HEK293 (cell line): ENCODE measurements at regions not wholly inside any gene's neighbourhood (a gene's known extent, or its start where the extent isn't known, plus 50 kb on each side); places are given as distances from the start of the nearest gene placed in this dataset.
"Not testable (repeated sequence)": the region's sequence is repeated elsewhere in the genome, so short reads cannot be mapped to it uniquely, and the experiment has no call there.

Experiments
- CTCF ChIA-PET: fragments of 350-600 bp; formaldehyde crosslinking; extraction: SDS; loops from one replicate; lab custom pipeline; 2021; ENCODE audit warnings: antibody characterized with exemption; lab: Yijun Ruan, JAX
- POLR2A ChIA-PET: fragments of 300-600 bp; formaldehyde crosslinking; extraction: SDS; loops from one replicate; lab custom pipeline; 2020; ENCODE audit warnings: antibody characterized with exemption, inconsistent platforms; lab: Yijun Ruan, JAX
- H3K27ac ChIP-seq: fragments of 200-500 bp; sonication (Bioruptor generic); 2 replicates; pipeline ENCODE4 v1.5.1; 2014; ENCODE audit warnings: low read depth, low read length, control low read depth, inconsistent platforms; ENCODE audit errors: extremely low read depth
- H3K36me3 ChIP-seq, 2 experiments: fragments of 200-500 bp in 1 of 2; sonication (Bioruptor generic) in 1 of 2; 1 replicate in 1 of 2; 2 replicates in 1 of 2; pipeline ENCODE4 v1.5.1; 2014 to 2017; ENCODE audit warnings: inconsistent platforms in 2 of 2, low read length in 2 of 2; ENCODE audit not compliant: control insufficient read depth in 2 of 2, insufficient read depth in 1 of 2
- H3K4me1 ChIP-seq: fragments of 200-500 bp; sonication (Bioruptor generic); 2 replicates; pipeline ENCODE4 v1.5.1; 2014; ENCODE audit warnings: mild to moderate bottlenecking, low read length, inconsistent platforms; ENCODE audit not compliant: control insufficient read depth, insufficient read depth
- H3K4me3 ChIP-seq: 2 replicates; pipeline ENCODE4 v1.5.1; 2011; ENCODE audit warnings: low read depth, mild to moderate bottlenecking, control low read depth, low read length, moderate library complexity
- H3K9me3 ChIP-seq: fragments of 200-500 bp; sonication (Bioruptor generic); 2 replicates; pipeline ENCODE4 v1.5.1; 2014; ENCODE audit warnings: low read depth, low read length, inconsistent platforms; ENCODE audit not compliant: control insufficient read depth, insufficient read depth
- BCL11B ChIP-seq: fragments of 450-650 bp; formaldehyde crosslinking; IDR thresholded peaks from 2 replicates; pipeline ENCODE4 v1.5.1; 2016; ENCODE audit warnings: low read depth, missing biosample characterization, missing genetic modification characterization
- FEZF1 ChIP-seq: fragments of 450-650 bp; formaldehyde crosslinking; IDR thresholded peaks from 2 replicates; pipeline ENCODE4 v1.5.1; 2016; ENCODE audit warnings: missing biosample characterization, missing genetic modification characterization
- HOXC10 ChIP-seq: sonication (generic); formaldehyde crosslinking; IDR thresholded peaks from 2 replicates; pipeline ENCODE4 v1.8.1; 2023; ENCODE audit warnings: mild to moderate bottlenecking, missing genetic modification reagents
- MZF1 ChIP-seq: fragments of 450-650 bp; formaldehyde crosslinking; IDR thresholded peaks from 2 replicates; pipeline ENCODE4 v1.5.1; 2017; ENCODE audit warnings: missing biosample characterization, missing genetic modification characterization, borderline replicate concordance
- SETDB1 ChIP-seq: IDR thresholded peaks from one replicate; pipeline ENCODE4 v1.6.1; 2017; ENCODE audit warnings: mild to moderate bottlenecking, low read length, moderate library complexity, mixed read lengths; ENCODE audit not compliant: insufficient read length
- ZFHX2 ChIP-seq: fragments of 450-650 bp; formaldehyde crosslinking; conservative IDR thresholded peaks from 2 replicates; pipeline ENCODE4 v1.5.1; 2016; ENCODE audit warnings: missing biosample characterization, missing genetic modification characterization
- ZFP69B ChIP-seq: fragments of 450-650 bp; formaldehyde crosslinking; IDR thresholded peaks from 2 replicates; pipeline ENCODE4 v1.5.1; 2016; ENCODE audit warnings: missing biosample characterization, missing genetic modification characterization
- ZNF10 ChIP-seq: fragments of 450-650 bp; formaldehyde crosslinking; IDR thresholded peaks from 2 replicates; pipeline ENCODE4 v1.5.1; 2017; ENCODE audit warnings: missing biosample characterization, missing genetic modification characterization
- ZNF223 ChIP-seq: fragments of 450-650 bp; formaldehyde crosslinking; IDR thresholded peaks from 2 replicates; pipeline ENCODE4 v1.5.1; 2016; ENCODE audit warnings: missing biosample characterization, missing genetic modification characterization
- ZNF366 ChIP-seq: fragments of 450-650 bp; formaldehyde crosslinking; conservative IDR thresholded peaks from 2 replicates; pipeline ENCODE4 v1.5.1; 2016; ENCODE audit warnings: missing biosample characterization, missing genetic modification characterization
- ZNF514 ChIP-seq: fragments of 450-650 bp; formaldehyde crosslinking; IDR thresholded peaks from 2 replicates; pipeline ENCODE4 v1.5.1; 2016; ENCODE audit warnings: missing biosample characterization, missing genetic modification characterization
- ZNF837 ChIP-seq: fragments of 450-650 bp; formaldehyde crosslinking; IDR thresholded peaks from 2 replicates; pipeline ENCODE4 v1.5.1; 2016; ENCODE audit warnings: missing biosample characterization, missing genetic modification characterization
- TF ChIP-seq, protein P1 (sequence below): fragments of 450-650 bp; formaldehyde crosslinking; IDR thresholded peaks from 2 replicates; pipeline ENCODE4 v1.5.1; 2016; ENCODE audit warnings: missing biosample characterization, missing genetic modification characterization
- TF ChIP-seq, protein P2 (sequence below): fragments of 450-650 bp; formaldehyde crosslinking; IDR thresholded peaks from 2 replicates; pipeline ENCODE4 v1.5.1; 2016; ENCODE audit warnings: missing biosample characterization, missing genetic modification characterization, borderline replicate concordance
- TF ChIP-seq, protein P3 (sequence below): fragments of 450-650 bp; formaldehyde crosslinking; IDR thresholded peaks from 2 replicates; pipeline ENCODE4 v1.5.1; 2017; ENCODE audit warnings: missing biosample characterization, missing genetic modification characterization
- TF ChIP-seq, protein P4 (sequence below): fragments of 450-650 bp; formaldehyde crosslinking; IDR thresholded peaks from 2 replicates; pipeline ENCODE4 v1.5.1; 2016; ENCODE audit warnings: missing biosample characterization, missing genetic modification characterization
- TF ChIP-seq, protein P5 (sequence below): fragments of 450-650 bp; formaldehyde crosslinking; IDR thresholded peaks from 2 replicates; pipeline ENCODE4 v1.5.1; 2016; ENCODE audit warnings: missing biosample characterization, missing genetic modification characterization

DNA sequence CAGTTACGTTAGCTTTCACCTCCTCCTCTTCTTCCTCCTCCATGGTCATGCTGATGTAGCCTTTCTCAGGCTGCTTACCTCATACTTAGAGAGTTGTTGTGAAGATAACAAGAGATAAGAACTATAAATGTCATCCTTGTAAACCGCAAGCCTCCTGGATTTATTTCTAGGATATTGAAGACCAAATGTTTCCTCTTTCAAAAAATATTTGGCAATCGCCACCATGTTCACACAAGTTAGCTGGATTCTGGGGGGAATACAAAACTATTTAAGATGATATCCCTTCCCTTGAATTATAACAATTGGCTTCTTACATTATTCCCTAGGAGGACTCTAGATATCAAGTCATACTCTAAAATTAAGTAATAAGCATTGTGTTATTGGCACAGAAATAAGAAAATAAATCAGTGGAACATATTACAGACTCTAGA lies 99.8 kb upstream of the PLEKHG1 start (continued):
- TF ChIP-seq, protein P1, sequence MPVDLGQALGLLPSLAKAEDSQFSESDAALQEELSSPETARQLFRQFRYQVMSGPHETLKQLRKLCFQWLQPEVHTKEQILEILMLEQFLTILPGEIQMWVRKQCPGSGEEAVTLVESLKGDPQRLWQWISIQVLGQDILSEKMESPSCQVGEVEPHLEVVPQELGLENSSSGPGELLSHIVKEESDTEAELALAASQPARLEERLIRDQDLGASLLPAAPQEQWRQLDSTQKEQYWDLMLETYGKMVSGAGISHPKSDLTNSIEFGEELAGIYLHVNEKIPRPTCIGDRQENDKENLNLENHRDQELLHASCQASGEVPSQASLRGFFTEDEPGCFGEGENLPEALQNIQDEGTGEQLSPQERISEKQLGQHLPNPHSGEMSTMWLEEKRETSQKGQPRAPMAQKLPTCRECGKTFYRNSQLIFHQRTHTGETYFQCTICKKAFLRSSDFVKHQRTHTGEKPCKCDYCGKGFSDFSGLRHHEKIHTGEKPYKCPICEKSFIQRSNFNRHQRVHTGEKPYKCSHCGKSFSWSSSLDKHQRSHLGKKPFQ (tag by site-specific recombination): no peak
- TF ChIP-seq, protein P2, sequence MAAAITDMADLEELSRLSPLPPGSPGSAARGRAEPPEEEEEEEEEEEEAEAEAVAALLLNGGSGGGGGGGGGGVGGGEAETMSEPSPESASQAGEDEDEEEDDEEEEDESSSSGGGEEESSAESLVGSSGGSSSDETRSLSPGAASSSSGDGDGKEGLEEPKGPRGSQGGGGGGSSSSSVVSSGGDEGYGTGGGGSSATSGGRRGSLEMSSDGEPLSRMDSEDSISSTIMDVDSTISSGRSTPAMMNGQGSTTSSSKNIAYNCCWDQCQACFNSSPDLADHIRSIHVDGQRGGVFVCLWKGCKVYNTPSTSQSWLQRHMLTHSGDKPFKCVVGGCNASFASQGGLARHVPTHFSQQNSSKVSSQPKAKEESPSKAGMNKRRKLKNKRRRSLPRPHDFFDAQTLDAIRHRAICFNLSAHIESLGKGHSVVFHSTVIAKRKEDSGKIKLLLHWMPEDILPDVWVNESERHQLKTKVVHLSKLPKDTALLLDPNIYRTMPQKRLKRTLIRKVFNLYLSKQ (tag by site-specific recombination): no peak

DNA sequence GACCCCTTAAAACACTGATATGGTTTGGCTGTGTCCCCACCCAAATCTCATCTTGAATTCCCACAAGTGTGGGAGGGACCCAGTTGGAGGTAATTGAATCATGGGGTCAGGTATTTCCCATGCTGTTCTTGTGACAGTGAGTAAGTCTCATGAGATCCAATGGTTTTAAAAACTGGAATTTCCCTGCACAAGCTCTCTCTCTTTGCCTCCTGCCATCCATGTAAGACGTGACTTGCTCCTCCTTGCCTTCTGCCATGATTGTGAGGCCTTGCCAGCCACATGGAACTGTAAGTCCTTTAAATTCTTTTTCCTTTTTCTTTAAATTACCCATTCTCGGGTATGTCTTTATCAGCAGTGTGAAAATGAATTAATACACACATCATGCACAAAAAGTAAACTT lies 99.1 kb upstream of the PLEKHG1 start:
- H3K4me1 ChIP-seq, H3K27ac ChIP-seq, H3K9me3 ChIP-seq, POLR2A ChIA-PET, H3K4me3 ChIP-seq, H3K36me3 ChIP-seq: not testable (repeated sequence)
- TF ChIP-seq ZFHX2 (tag by site-specific recombination) (0 out of 2 replicates have a peak, but pooled peaks have one; percentile 6), SETDB1 (peak; percentile 90)
- CTCF ChIA-PET: interaction anchor here (1.7 kb wide), 1 partner anchor 82 kb away, joined by 5 read pairs; no protein-coding TSS in a partner anchor

DNA sequence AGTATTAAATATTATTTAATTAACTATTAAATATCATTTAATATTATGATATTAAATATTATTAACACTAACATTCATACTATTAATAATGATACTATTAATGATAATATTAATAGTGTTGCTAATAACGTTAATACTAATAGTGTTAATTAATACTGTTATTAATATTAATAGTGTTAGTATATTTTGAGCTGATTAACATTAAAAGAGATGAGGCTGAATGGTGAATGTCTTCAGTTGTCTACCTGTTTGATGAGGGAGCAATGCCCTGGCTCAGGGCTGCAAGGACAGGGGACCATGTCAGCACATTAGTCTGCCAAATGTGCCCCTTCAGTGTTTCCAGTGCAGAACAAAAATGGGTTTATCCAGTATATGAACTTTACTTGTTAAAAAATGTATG lies 96.6 kb upstream of the PLEKHG1 start:
- CTCF ChIA-PET: interaction anchor here (0.6 kb wide), 2 partner anchors 53 to 74 kb away, joined by 3 to 5 read pairs; no protein-coding TSS in a partner anchor
- Histone ChIP-seq H3K36me3 (no peaks in the 10 kb centered on the region), H3K9me3 (no peaks in the 10 kb centered on the region)
- TF ChIP-seq, protein P3, sequence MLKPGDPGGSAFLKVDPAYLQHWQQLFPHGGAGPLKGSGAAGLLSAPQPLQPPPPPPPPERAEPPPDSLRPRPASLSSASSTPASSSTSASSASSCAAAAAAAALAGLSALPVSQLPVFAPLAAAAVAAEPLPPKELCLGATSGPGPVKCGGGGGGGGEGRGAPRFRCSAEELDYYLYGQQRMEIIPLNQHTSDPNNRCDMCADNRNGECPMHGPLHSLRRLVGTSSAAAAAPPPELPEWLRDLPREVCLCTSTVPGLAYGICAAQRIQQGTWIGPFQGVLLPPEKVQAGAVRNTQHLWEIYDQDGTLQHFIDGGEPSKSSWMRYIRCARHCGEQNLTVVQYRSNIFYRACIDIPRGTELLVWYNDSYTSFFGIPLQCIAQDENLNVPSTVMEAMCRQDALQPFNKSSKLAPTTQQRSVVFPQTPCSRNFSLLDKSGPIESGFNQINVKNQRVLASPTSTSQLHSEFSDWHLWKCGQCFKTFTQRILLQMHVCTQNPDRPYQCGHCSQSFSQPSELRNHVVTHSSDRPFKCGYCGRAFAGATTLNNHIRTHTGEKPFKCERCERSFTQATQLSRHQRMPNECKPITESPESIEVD (tag by site-specific recombination): peak; percentile 21; the same call in 1 of the 2 replicates
- TF ChIP-seq FEZF1 (no peak), ZNF10 (tag by site-specific recombination) (no peak), BCL11B (tag by site-specific recombination) (peak; percentile 60; the same call in 1 of the 2 replicates), ZNF514 (no peak)
- TF ChIP-seq, protein P4, sequence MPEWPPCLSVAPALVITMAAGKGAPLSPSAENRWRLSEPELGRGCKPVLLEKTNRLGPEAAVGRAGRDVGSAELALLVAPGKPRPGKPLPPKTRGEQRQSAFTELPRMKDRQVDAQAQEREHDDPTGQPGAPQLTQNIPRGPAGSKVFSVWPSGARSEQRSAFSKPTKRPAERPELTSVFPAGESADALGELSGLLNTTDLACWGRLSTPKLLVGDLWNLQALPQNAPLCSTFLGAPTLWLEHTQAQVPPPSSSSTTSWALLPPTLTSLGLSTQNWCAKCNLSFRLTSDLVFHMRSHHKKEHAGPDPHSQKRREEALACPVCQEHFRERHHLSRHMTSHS (tag by site-specific recombination): no peak
- TF ChIP-seq, all 188 proteins: peak for 2
- Histone ChIP-seq H3K4me3 (no peak overlapping the region), H3K4me1 (peaks cover 6% of the 10 kb centered on the region; the same call in 1 of the 2 replicates), H3K27ac (no peak overlapping the region)
- POLR2A ChIA-PET: no interaction called here

DNA sequence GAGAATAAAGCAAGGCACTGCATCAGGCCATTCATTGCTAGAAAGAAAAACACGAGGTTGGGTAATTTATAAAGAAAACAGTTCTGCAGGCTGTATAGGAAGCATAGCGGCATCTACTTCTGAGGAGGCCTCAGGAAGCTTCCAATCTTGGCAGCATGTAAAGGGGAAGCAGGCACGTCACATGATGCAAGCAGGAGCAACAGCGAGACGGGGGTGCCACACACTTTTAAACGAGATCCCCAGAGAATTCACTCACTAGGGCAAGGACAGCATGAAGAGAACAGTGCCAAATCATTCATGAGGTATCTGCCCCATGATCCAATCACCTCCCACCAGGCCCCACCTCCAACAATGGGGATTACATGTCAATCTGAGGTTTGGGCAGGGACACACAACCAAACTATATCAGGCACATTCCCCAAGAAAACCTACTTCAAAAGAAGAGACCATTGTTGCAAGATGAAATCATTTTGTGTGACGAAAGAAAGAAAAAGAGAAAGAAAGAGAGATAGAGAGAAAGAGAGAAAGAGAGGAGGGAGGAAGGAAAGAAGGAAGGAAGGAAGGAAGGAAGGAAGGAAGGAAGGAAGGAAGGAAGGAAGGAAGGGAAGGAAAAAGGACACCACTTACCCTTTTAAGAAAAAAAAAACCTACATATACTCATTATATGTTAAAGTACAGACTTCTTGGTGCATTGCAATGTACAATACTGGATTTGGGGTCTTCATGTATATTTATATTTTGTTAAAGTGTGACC lies 95.9 kb upstream of the PLEKHG1 start:
- ChIA-PET POLR2A (no interaction called here), CTCF (interaction anchor here (0.7 kb wide), 1 partner anchor 10 kb away, joined by 3 read pairs; no protein-coding TSS in a partner anchor)
- peak; percentile 89 for TF ChIP-seq ZNF366 (tag by site-specific recombination)
- TF ChIP-seq, protein P5, sequence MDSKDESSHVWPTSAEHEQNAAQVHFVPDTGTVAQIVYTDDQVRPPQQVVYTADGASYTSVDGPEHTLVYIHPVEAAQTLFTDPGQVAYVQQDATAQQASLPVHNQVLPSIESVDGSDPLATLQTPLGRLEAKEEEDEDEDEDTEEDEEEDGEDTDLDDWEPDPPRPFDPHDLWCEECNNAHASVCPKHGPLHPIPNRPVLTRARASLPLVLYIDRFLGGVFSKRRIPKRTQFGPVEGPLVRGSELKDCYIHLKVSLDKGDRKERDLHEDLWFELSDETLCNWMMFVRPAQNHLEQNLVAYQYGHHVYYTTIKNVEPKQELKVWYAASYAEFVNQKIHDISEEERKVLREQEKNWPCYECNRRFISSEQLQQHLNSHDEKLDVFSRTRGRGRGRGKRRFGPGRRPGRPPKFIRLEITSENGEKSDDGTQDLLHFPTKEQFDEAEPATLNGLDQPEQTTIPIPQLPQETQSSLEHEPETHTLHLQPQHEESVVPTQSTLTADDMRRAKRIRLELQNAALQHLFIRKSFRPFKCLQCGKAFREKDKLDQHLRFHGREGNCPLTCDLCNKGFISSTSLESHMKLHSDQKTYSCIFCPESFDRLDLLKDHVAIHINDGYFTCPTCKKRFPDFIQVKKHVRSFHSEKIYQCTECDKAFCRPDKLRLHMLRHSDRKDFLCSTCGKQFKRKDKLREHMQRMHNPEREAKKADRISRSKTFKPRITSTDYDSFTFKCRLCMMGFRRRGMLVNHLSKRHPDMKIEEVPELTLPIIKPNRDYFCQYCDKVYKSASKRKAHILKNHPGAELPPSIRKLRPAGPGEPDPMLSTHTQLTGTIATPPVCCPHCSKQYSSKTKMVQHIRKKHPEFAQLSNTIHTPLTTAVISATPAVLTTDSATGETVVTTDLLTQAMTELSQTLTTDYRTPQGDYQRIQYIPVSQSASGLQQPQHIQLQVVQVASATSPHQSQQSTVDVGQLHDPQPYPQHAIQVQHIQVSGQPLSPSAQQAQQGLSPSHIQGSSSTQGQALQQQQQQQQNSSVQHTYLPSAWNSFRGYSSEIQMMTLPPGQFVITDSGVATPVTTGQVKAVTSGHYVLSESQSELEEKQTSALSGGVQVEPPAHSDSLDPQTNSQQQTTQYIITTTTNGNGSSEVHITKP: 0 out of 2 replicates have a peak, but pooled peaks have one; percentile 10
- TF ChIP-seq HOXC10 (CRISPR knock-in tag): no peak
- TF ChIP-seq MZF1 (tag by site-specific recombination): peak; percentile 44; the same call in 1 of the 2 replicates
- 0 out of 2 replicates have a peak, but pooled peaks have one; percentile 54 for TF ChIP-seq ZNF223 (tag by site-specific recombination)
- peak; percentile 76; the same call in 1 of the 2 replicates for TF ChIP-seq ZFP69B (tag by site-specific recombination)
- TF ChIP-seq ZNF837 (tag by site-specific recombination): no peak

More for the DNA sequence above, 95.9 kb upstream of the PLEKHG1 start:
- Histone ChIP-seq H3K4me1 (peaks cover 6% of the 10 kb centered on the region; the same call in 1 of the 2 replicates), H3K36me3 (no peaks in the 10 kb centered on the region), H3K9me3 (no peaks in the 10 kb centered on the region), H3K4me3 (no peak overlapping the region), H3K27ac (no peak overlapping the region)
